Body of pancreas (tissue), 4 donors: ENCODE measurements at regions not wholly inside any gene's neighbourhood (a gene's known extent, or its start where the extent isn't known, plus 50 kb on each side); places are given as distances from the start of the nearest gene placed in this dataset.

Source experiments
- POLR2A ChIP-seq, 3 donors: fragments of 450-650 bp; IDR thresholded peaks; one replicate each; pipeline ENCODE4 v1.6.1; 2016; ENCODE audit warnings: antibody characterized with exemption in 3 of 3, mild to moderate bottlenecking in 2 of 3
- TF ChIP-seq, protein P1 (sequence below), 7 experiments: fragments of 450-650 bp in 4 of 7; fragments of 200-600 bp in 3 of 7; sonication (generic) in 3 of 7; IDR thresholded peaks; one replicate each; pipeline ENCODE4 v1.5.1; 2016 to 2019; ENCODE audit warnings: antibody characterized with exemption in 7 of 7

DNA sequence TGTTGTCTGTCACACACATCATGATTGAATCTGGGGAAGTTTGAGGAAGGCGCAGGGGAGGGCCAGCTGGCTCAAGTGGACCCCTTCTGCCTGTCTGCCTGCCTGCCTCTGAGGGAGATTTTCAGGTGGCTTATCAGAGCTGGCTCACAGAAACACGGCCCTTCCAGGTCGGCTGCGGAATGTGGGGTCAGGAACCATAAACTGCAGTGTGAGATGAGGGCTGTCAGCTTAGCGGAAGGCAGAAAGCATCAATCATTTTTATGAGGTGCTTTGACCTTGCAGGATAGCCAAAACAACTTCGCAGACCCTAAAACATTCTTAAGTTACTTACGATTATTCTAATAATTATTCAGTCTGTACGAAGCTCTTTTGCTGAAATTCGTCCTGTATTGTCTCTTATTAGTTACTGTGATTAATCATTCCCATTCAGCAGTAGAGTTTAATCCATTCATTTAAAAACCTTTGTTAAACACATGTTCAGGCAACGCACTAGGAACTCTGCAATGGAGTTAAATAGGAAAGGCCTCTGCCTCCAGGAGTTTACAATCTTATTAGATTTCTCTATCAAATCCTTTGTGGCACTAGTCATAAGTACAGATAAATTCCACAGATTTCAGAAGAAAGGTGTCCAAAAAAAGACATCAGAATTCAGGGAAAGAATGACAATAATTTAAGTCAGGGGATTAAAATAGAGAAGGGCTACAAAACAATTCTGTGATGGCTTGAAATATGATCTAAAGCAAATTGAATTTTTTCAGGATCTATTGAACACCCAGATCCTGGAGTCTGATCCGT is 371.6 kb downstream of the HRH4 start:
- TF ChIP-seq, protein P1, sequence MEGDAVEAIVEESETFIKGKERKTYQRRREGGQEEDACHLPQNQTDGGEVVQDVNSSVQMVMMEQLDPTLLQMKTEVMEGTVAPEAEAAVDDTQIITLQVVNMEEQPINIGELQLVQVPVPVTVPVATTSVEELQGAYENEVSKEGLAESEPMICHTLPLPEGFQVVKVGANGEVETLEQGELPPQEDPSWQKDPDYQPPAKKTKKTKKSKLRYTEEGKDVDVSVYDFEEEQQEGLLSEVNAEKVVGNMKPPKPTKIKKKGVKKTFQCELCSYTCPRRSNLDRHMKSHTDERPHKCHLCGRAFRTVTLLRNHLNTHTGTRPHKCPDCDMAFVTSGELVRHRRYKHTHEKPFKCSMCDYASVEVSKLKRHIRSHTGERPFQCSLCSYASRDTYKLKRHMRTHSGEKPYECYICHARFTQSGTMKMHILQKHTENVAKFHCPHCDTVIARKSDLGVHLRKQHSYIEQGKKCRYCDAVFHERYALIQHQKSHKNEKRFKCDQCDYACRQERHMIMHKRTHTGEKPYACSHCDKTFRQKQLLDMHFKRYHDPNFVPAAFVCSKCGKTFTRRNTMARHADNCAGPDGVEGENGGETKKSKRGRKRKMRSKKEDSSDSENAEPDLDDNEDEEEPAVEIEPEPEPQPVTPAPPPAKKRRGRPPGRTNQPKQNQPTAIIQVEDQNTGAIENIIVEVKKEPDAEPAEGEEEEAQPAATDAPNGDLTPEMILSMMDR (IDR thresholded peaks at IDR 0.05), result no peak
- TF ChIP-seq POLR2A (IDR thresholded peaks at IDR 0.05), result no peak
